Stomach (tissue), 4 donors: ENCODE measurements at regions not wholly inside any gene's neighbourhood (a gene's known extent, or its start where the extent isn't known, plus 50 kb on each side); places are given as distances from the start of the nearest gene placed in this dataset.

Experiments
- CTCF ChIP-seq, 7 experiments: fragments of 450-650 bp in 4 of 7; fragments of 200-600 bp in 3 of 7; sonication (generic) in 3 of 7; IDR thresholded peaks; one replicate each; pipeline ENCODE4 v1.5.1; 2016 to 2019; ENCODE audit warnings: antibody characterized with exemption in 7 of 7, control low read depth in 2 of 7, mild to moderate bottlenecking in 1 of 7
- POLR2A ChIP-seq, 4 donors: fragments of 450-650 bp; IDR thresholded peaks; one replicate each; pipeline ENCODE4 v1.6.1; 2016; ENCODE audit warnings: antibody characterized with exemption in 4 of 4, control low read depth in 2 of 4, mild to moderate bottlenecking in 1 of 4, moderate library complexity in 1 of 4
- POLR2AphosphoS5 ChIP-seq, 3 donors: sonication (generic); formaldehyde crosslinking; IDR thresholded peaks; one replicate each; pipeline ENCODE4 v1.6.1; 2016; ENCODE audit warnings: antibody characterized with exemption in 3 of 3

GRCh38 chr3:64365877-64366276 lies 140.6 kb upstream of the PRICKLE2 start:
- TF ChIP-seq CTCF (IDR thresholded peaks at IDR 0.05) (no peak), POLR2AphosphoS5 (IDR thresholded peaks at IDR 0.05) (no peak), POLR2A (IDR thresholded peaks at IDR 0.05) (no peak)
